ENCODE measurements at regions not wholly inside any gene's neighbourhood (a gene's known extent, or its start where the extent isn't known, plus 50 kb on each side); places are given as distances from the start of the nearest gene placed in this dataset.
A peak's percentile ranks its signal among the peaks of the same experiment; 100 is the strongest.

- no peak for DNase-seq
Measured at GRCh38 chr4:176843710-176844109, 51.0 kb upstream of the VEGFC start.

DNA sequence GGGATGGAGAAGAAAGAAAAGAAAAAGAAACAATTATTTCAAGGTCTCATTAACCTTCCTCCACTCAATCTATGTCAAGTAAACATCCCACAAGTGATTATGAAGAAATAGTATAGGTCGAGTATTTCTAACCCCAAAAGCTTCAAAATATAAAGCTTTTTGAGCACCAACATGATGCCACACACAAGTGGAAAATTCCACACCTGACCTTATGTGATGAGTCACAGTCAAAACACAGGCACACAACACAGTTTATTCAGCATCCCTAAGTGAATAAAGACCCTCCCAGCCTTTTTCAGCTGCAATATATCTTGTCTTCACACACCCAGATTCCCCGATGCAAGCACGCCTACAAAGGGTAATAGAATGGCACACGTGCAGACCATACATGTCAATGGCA lies 51.7 kb upstream of the VEGFC start:
- DNase-seq: no peak

DNA sequence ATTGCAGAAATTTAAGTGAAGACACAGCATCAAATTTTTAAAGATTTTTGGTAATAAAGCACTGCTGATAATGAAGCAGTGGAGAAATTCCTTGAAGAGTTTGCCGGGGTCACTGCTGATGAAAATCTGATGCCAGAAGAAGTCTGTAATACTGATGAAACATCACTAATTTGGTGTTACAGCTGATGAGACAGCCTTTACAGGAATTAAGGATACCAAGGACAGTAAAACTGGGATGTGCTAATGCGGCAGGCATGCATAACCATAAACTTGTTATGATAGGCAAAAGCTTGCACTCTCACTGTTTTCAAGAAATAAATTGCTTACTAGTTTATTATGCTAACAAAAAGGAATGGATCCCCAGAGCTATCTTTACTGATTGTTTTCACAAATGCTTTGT lies 52.9 kb upstream of the VEGFC start:
- DNase-seq: peak; percentile 89

- DNase-seq: peak; percentile 37
Measured at GRCh38 chr4:176849076-176849475, 56.4 kb upstream of the VEGFC start.

- no peak for DNase-seq
Measured at GRCh38 chr4:176850436-176850835, 57.7 kb upstream of the VEGFC start.

- DNase-seq: no peak
Measured at GRCh38 chr4:176856421-176856820, 63.7 kb upstream of the VEGFC start.

DNA sequence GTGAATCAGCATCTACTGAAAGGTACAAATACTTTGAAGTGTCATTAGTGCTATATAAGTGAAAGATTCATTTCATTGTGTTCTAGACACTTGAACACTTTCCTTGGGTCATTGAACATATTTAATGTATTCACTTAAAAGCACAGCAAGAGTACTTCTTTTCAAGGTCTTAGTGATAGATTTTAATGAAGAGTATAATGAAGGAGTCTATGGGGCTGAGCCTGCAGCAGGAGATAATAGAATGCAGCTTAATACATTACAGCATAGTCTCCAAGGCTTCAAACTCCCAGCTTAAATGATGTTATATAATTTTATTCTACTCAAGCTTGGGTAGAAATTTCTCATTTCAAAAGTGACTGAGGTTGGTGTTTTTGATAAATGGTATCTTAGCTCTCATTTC lies 66.1 kb upstream of the VEGFC start:
- DNase-seq: no peak

DNA sequence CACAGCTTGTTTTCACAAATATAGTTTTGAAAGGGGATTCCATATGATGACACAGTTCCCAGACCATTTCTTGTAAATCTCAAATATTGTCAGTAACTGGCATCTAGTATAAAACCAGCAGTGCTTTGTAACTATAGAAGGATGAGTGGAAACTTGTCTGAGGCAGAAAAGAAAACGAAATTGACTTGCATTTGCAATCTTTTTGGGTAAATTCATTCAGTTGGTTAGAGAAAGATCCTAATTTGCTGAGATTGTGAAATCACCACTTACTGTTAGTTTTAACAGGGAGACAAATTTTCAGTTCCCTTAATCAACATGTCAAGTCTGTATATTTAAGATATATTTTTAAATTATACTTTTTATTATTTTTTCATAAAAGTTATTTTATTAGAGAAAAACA lies 71.5 kb upstream of the VEGFC start:
- DNase-seq: no peak

DNA sequence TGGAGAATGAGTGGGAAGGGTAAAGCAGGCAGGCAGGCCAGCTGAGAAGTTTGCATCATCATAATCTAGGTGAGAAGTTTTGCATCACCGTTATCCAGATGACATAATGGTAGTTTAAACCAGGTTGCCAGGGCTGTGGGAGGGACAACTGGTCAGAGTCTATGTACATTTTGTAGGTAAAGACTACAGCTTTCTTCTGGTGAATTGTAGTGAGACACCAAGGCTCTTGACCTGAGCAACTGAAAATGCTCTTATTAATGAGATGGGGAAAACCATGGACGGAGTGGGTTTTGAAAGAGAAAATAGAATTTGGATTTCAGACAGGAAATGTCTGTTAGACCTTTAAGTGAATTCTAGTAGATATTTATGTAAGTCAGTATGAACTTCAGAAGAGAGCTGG lies 76.0 kb upstream of the VEGFC start:
- no peak for DNase-seq

GRCh38 chr4:176872461-176872860 lies 79.7 kb upstream of the VEGFC start:
- no peak for DNase-seq

DNA sequence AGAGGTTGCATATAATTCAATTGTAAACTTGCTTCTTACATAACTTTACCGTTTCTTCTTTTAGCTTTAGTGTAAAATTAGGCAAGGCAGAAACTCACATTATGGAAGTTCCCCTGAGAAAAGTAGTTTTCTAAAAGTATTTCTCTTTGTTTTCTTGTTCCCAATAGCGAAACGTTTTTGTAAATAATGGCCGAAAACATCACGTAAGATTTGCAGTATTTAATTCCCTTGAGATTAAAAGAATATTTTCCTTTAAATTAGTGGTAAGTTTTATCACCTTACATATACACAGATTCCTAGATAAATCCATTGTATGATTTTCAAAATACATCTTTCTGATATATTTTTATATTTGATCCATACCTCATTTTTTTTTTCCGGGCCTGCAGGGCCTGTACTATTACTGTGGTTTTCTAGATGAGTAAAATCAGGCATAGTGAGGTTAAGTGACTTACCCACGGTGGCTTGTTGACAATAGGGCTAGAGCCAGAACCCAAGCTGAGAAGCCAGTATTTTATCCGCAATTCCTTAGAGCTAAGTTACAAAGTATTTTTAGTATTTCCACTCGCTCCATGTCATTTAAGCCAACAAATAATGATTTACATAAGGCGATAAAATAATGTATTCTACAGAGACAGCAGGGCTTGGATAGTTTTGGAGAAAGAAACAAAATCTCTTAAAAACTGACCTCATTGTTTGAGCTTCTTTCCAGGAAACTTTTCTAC lies 82.2 kb upstream of the VEGFC start:
- peak; percentile 30 for DNase-seq

DNA sequence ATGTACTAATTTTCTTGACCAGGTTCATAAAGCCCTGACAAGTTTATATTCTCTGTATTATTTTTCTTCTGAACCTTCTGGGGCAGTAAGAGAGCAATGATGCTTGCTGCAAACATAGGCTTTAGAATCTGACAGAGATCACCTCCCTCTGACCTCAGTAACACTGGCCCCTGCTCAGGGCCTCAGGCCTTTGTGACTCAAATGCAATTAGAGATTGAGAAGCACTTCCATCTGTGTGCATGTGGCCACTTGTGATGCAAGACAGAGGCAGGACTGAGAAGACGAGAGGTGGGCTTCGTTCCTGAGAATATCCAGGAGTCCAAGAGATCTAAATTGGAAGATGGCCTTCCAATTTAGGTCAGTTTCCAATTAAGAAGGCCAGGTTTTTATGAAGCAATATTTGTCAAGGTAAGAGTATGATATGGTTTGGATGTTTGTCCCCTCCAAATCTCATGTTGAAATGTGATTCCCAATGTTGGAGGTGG lies 82.8 kb upstream of the VEGFC start:
- peak; percentile 18 for DNase-seq

DNA sequence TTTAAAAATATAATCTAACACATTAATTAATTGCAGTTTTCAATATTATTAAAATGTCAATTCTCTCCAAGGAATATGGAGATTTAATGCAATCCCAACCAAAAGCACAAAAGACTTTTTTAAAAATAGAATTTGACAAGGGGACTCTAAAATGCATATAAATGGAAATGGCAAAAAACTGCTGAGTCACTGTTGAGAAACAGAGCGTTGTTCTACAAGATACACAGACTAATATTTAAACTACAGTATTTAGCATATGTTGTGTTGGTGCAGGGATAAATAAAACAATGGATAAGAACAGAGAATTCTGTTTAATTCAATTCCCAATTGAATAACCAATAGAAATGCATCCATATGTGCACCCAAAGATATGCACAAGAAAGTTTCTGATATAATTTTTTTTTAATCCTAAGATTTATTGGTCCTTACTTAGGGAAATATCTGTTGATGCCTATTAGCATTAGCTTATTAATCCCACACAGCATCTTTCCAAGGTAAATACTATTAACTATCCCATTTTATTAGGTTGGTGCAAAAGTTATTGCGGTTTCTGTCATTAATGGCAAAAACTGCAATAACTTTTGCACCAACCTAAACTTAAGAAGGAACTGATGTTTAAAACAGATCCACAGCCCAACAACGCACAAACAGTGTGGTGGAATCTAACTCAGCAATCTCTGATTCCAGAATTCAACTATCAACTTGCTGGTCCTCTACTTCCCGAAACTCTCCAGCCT lies 86.8 kb upstream of the VEGFC start:
- peak; percentile 17 for DNase-seq

DNA sequence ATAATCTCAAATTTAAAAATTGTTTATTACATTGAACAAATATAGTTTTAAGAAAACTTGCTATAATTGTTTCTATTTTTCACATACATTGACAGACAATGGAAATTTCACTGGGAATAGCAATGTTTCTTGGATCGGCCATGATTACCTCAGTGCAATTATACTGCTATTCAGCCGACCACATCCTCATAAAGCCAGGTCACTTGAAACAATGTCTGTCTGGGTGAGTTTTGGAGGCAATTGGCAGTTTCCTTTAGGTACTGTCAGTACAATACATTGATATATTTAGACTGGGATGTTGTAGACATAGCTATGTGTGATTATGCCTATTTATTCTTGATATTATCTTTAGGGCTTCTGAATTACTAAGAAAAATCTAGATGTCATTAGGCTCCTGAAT lies 89.5 kb upstream of the VEGFC start:
- peak; percentile 70 for DNase-seq

- DNase-seq: no peak
Measured at GRCh38 chr4:176883108-176883550, 90.4 kb upstream of the VEGFC start.

DNA sequence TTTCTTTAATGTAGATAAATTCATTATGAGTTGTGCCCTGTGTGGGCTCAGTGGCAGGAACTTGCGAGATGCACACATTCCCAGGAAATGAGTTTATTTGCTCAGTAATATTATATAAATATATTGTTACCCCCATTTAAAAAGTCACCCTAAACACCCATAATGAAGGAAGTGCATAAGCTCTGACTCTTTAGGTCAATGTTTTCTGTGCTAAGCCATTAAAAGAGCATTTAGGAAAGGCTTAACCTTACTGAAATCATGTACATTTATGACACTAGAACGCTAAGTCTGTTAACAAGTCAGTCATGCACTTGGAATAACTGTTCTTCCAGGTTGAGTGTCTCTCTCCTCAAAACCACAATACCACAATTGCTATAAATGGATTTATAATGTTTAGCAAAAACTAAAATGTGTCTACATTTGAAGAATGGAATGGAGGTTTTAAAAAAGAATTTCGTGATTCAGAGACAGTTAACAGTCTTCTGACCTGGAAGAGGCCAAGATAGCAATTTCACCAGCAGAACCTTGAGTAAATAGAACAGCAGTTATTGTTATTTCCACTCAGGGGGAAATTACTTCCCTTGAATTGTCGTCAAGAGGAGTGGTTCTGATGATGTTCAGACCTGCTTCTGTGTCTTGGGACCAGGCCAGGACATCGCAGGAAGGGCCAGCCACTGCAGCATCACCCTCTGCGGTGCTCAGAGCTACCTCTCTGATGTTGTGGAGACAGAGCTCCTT lies 91.1 kb upstream of the VEGFC start:
- DNase-seq: peak; percentile 99

DNA sequence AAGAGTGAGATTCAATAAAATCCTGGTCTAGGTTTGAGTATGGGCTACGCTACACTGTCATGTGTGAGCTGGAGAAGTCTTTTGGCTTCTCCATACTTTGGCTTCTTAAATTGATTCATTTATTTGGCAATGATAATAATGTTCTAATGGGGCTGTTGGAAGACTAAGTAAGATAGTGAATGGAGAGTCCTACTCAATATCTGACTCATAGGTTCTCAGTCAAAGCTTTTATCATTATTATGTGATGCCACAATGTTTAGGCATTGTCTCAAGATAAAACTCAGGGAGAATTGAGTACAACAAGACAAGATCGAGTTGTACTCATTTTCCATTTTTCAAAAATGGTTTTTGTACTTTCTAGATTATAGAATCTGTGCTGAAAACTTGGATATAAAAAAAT lies 92.5 kb upstream of the VEGFC start:
- DNase-seq: peak; percentile 32

- no peak for DNase-seq
Measured at GRCh38 chr4:176886135-176886534, 93.4 kb upstream of the VEGFC start.

GRCh38 chr4:176889776-176890175 lies 97.1 kb upstream of the VEGFC start:
- no peak for DNase-seq

GRCh38 chr4:176894498-176894897 lies 101.8 kb upstream of the VEGFC start:
- DNase-seq: no peak

DNA sequence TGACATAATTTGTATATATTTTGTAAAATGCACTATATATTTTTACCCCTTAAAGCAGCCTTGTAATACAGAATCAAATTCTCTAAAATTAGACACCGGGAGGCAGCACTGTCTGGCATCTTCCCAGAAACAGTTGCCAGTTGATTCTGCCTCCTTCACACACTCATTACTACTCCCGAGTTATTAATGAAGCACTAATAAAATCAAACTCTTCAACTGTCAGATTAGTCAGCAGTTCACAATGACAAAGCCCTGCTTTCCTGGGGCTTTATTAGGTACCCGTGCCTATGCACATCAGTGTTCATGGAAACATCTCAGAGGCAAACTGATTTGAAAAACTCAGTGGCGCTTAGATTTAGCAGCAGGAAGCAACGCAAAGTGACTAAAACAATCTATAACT lies 103.5 kb upstream of the VEGFC start:
- DNase-seq: peak; percentile 12

- no peak for DNase-seq
Measured at GRCh38 chr4:176897226-176897625, 104.5 kb upstream of the VEGFC start.

DNA sequence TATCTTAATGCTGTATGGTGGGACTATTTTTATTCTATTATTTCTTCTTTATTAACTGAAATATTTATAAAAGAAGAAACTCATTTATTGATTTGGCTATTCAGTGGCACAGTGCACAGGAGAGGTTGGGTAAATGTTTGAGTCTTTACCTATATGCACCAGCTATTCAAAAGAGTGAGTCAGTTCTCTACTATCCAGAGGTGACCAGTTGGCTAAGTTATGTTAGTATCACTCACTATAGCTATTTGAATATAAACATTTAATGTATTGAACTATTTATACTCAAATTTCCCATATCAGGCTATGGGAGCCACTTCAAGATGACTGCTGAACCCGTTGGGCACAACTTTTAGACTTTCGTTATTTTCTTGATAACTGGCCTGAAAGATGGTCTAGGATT lies 106.1 kb upstream of the VEGFC start:
- no peak for DNase-seq
